HPDE6-E6E7 (cell line): ENCODE measurements at regions not wholly inside any gene's neighbourhood (a gene's known extent, or its start where the extent isn't known, plus 50 kb on each side); places are given as distances from the start of the nearest gene placed in this dataset.
"Not testable (repeated sequence)": the region's sequence is repeated elsewhere in the genome, so short reads cannot be mapped to it uniquely, and the experiment has no call there.

Source experiments
- DNase-seq: peaks from one replicate; pipeline ENCODE4 v3.0.0; 2011; ENCODE audit warnings: missing footprints; ENCODE audit errors: extremely low spot score

- DNase-seq: no peak
Measured at GRCh38 chr7:69182596-69183467, 415.4 kb upstream of the AUTS2 start.

GRCh38 chr7:69184339-69184738 is 413.9 kb upstream of the AUTS2 start:
- DNase-seq: no peak

GRCh38 chr7:69185170-69185569 is 413.1 kb upstream of the AUTS2 start:
- DNase-seq: no peak

- no peak for DNase-seq
Measured at GRCh38 chr7:69186974-69187373, 411.3 kb upstream of the AUTS2 start.

GRCh38 chr7:69187824-69188333 is 410.4 kb upstream of the AUTS2 start:
- DNase-seq: no peak

GRCh38 chr7:69189406-69189805 is 408.9 kb upstream of the AUTS2 start:
- DNase-seq: no peak

- DNase-seq: no peak
Measured at GRCh38 chr7:69190025-69190424, 408.2 kb upstream of the AUTS2 start.

- DNase-seq: no peak
Measured at GRCh38 chr7:69190763-69191162, 407.5 kb upstream of the AUTS2 start.

GRCh38 chr7:69192134-69192533 is 406.1 kb upstream of the AUTS2 start:
- DNase-seq: no peak

- DNase-seq: no peak
Measured at GRCh38 chr7:69193061-69193460, 405.2 kb upstream of the AUTS2 start.

GRCh38 chr7:69196593-69196992 is 401.7 kb upstream of the AUTS2 start:
- no peak for DNase-seq

GRCh38 chr7:69198250-69198649 is 400.0 kb upstream of the AUTS2 start:
- no peak for DNase-seq

GRCh38 chr7:69199041-69199440 is 399.2 kb upstream of the AUTS2 start:
- no peak for DNase-seq

GRCh38 chr7:69199661-69200060 is 398.6 kb upstream of the AUTS2 start:
- no peak for DNase-seq

- no peak for DNase-seq
Measured at GRCh38 chr7:69203871-69204270, 394.4 kb upstream of the AUTS2 start.

GRCh38 chr7:69204943-69205342 is 393.3 kb upstream of the AUTS2 start:
- DNase-seq: no peak

GRCh38 chr7:69205581-69205980 is 392.7 kb upstream of the AUTS2 start:
- DNase-seq: no peak

GRCh38 chr7:69208276-69208675 is 390.0 kb upstream of the AUTS2 start:
- DNase-seq: no peak

- DNase-seq: no peak
Measured at GRCh38 chr7:69208848-69209247, 389.4 kb upstream of the AUTS2 start.

GRCh38 chr7:69211336-69211735 is 386.9 kb upstream of the AUTS2 start:
- DNase-seq: no peak

- no peak for DNase-seq
Measured at GRCh38 chr7:69211739-69212138, 386.5 kb upstream of the AUTS2 start.

- no peak for DNase-seq
Measured at GRCh38 chr7:69213878-69214277, 384.4 kb upstream of the AUTS2 start.

- DNase-seq: not testable (repeated sequence)
Measured at GRCh38 chr7:69215516-69215915, 382.8 kb upstream of the AUTS2 start.
